Mesenchymal stem cell (in vitro differentiated cells and primary cell): ENCODE measurements at regions not wholly inside any gene's neighbourhood (a gene's known extent, or its start where the extent isn't known, plus 50 kb on each side); places are given as distances from the start of the nearest gene placed in this dataset.

ENCODE experiments used
- DNase-seq: peaks from one replicate; pipeline ENCODE4 v3.0.0-alpha.2; 2013
- H2AFZ ChIP-seq: one replicate; pipeline ENCODE4 v1.6.1; 2013; ENCODE audit warnings: low read depth, mild to moderate bottlenecking, control low read depth, inconsistent platforms, low read length, moderate library complexity
- H2AK5ac ChIP-seq: 2 replicates; pipeline ENCODE4 v1.6.1; 2013; ENCODE audit warnings: low read length, moderate library complexity, mild to moderate bottlenecking, inconsistent platforms; ENCODE audit not compliant: severe bottlenecking
- H2BK120ac ChIP-seq: one replicate; pipeline ENCODE4 v1.6.1; 2013; ENCODE audit warnings: low read depth, mild to moderate bottlenecking, inconsistent platforms, low read length, moderate library complexity
- H2BK12ac ChIP-seq, 2 experiments: one replicate each; pipeline ENCODE4 v1.6.1; 2013; ENCODE audit warnings: inconsistent platforms in 2 of 2, low read length in 2 of 2, mild to moderate bottlenecking in 2 of 2, moderate library complexity in 2 of 2, control low read depth in 1 of 2
- H2BK15ac ChIP-seq: one replicate; pipeline ENCODE4 v1.6.1; 2013; ENCODE audit warnings: mild to moderate bottlenecking, low read depth, inconsistent platforms; ENCODE audit not compliant: poor library complexity, severe bottlenecking
- H2BK5ac ChIP-seq: 2 replicates; pipeline ENCODE4 v1.6.1; 2013; ENCODE audit warnings: low read depth, mild to moderate bottlenecking, low read length, control low read depth, inconsistent platforms; ENCODE audit not compliant: poor library complexity, severe bottlenecking
- H3K14ac ChIP-seq, 2 experiments: one replicate each; pipeline ENCODE4 v1.6.1; 2013; ENCODE audit warnings: inconsistent platforms in 2 of 2, low read length in 2 of 2, control low read depth in 1 of 2, mild to moderate bottlenecking in 1 of 2, moderate library complexity in 1 of 2
- H3K18ac ChIP-seq, 2 experiments: one replicate each; pipeline ENCODE4 v1.6.1; 2013; ENCODE audit warnings: inconsistent platforms in 2 of 2, low read length in 2 of 2, control low read depth in 1 of 2, low read depth in 1 of 2, mild to moderate bottlenecking in 1 of 2
- H3K23ac ChIP-seq, 2 experiments: one replicate each; pipeline ENCODE4 v1.6.1; 2013; ENCODE audit warnings: inconsistent platforms in 2 of 2, low read length in 2 of 2, mild to moderate bottlenecking in 2 of 2, moderate library complexity in 2 of 2, control low read depth in 1 of 2
- H3K27ac ChIP-seq: 2 replicates; pipeline ENCODE4 v1.5.1; 2013; ENCODE audit warnings: mild to moderate bottlenecking, moderate library complexity, low read length, control low read depth, inconsistent platforms; ENCODE audit not compliant: poor library complexity, severe bottlenecking
- H3K27me3 ChIP-seq, 2 experiments: 2 replicates each; pipeline versions ENCODE4 v1.6.1 to v1.7.0; 2013; ENCODE audit warnings: low read length in 2 of 2, mild to moderate bottlenecking in 2 of 2, moderate library complexity in 2 of 2, control low read depth in 1 of 2, inconsistent platforms in 1 of 2; ENCODE audit not compliant: control insufficient read depth in 1 of 2, insufficient read depth in 1 of 2
- H3K36me3 ChIP-seq, 2 experiments: 2 replicates each; pipeline versions ENCODE4 v1.6.1 to v1.7.0; 2013; ENCODE audit warnings: low read length in 2 of 2, control low read depth in 1 of 2, inconsistent platforms in 1 of 2, low read depth in 1 of 2, mild to moderate bottlenecking in 1 of 2; ENCODE audit not compliant: insufficient read depth in 2 of 2, control insufficient read depth in 1 of 2
- H3K4ac ChIP-seq, 2 experiments: one replicate each; pipeline ENCODE4 v1.6.1; 2013; ENCODE audit warnings: inconsistent platforms in 2 of 2, low read length in 2 of 2, mild to moderate bottlenecking in 2 of 2, moderate library complexity in 2 of 2, control low read depth in 1 of 2, low read depth in 1 of 2
- H3K4me1 ChIP-seq: 2 replicates; pipeline ENCODE4 v1.6.1; 2013; ENCODE audit warnings: low read depth, low read length, control low read depth; ENCODE audit not compliant: control insufficient read depth, insufficient read depth
- H3K4me2 ChIP-seq: 2 replicates; pipeline ENCODE4 v1.6.1; 2013; ENCODE audit warnings: low read length, mild to moderate bottlenecking, inconsistent platforms; ENCODE audit not compliant: poor library complexity, severe bottlenecking
- H3K4me3 ChIP-seq, 2 experiments: 2 replicates each; pipeline versions ENCODE4 v1.5.1 to v1.7.0; 2013; ENCODE audit warnings: low read length in 2 of 2, mild to moderate bottlenecking in 2 of 2, control low read depth in 1 of 2, low read depth in 1 of 2; ENCODE audit not compliant: insufficient read depth in 1 of 2
- H3K79me1 ChIP-seq: replicated peaks from 2 replicates; pipeline ENCODE4 v1.6.1; 2013; ENCODE audit warnings: mild to moderate bottlenecking, control low read depth, low read length, inconsistent platforms; ENCODE audit not compliant: poor library complexity, severe bottlenecking
- H3K9ac ChIP-seq: 2 replicates; pipeline ENCODE4 v1.7.0; 2013; ENCODE audit warnings: mild to moderate bottlenecking, low read length, moderate library complexity
- H3K9me3 ChIP-seq: 2 replicates; pipeline ENCODE4 v1.7.0; 2013; ENCODE audit warnings: mild to moderate bottlenecking, low read length; ENCODE audit not compliant: control insufficient read depth
- H4K8ac ChIP-seq: one replicate; pipeline ENCODE4 v1.6.1; 2013; ENCODE audit warnings: inconsistent platforms, mild to moderate bottlenecking, low read length, moderate library complexity
- H4K91ac ChIP-seq: one replicate; pipeline ENCODE4 v1.6.1; 2013; ENCODE audit warnings: mild to moderate bottlenecking, low read length, inconsistent platforms
- WGBS: methylation state at CpG from one replicate; pipeline ENCODE4 v1.1.7; 2013; ENCODE audit warnings: mixed read lengths; 5-methylcytosine and 5-hydroxymethylcytosine counted together

- no peak overlapping the region for H3K23ac ChIP-seq
- no peaks in the 10 kb centered on the region for H3K36me3 ChIP-seq
- H2BK15ac ChIP-seq, result no peak overlapping the region
- no peak overlapping the region for H2BK5ac ChIP-seq
- H3K4me1 ChIP-seq, result no peaks in the 10 kb centered on the region
- H3K4ac ChIP-seq, result no peak overlapping the region
- no peak overlapping the region for H3K9ac ChIP-seq
- H3K18ac ChIP-seq, result no peak overlapping the region
- no peak overlapping the region for H3K27ac ChIP-seq
- H3K79me1 ChIP-seq, result no peaks in the 10 kb centered on the region
- H2BK120ac ChIP-seq, result no peak overlapping the region
- no peak overlapping the region for H3K4me3 ChIP-seq
- H2BK12ac ChIP-seq, result no peak overlapping the region
- H3K4me2 ChIP-seq, result no peak overlapping the region
- no peak overlapping the region for H4K8ac ChIP-seq
- H2AK5ac ChIP-seq, result no peak overlapping the region
- H3K14ac ChIP-seq, result no peak overlapping the region
- H4K91ac ChIP-seq, result no peak overlapping the region
- H2AFZ ChIP-seq, result no peak overlapping the region
- H3K9me3 ChIP-seq, result no peaks in the 10 kb centered on the region
- H3K27me3 ChIP-seq, result no peaks in the 10 kb centered on the region
- DNase-seq, result peak; percentile 36
Measured at GRCh38 chr1:96536581-96536980, 185.0 kb upstream of the PTBP2 start.

- peak; percentile 88 for DNase-seq
- no peak overlapping the region for H3K4ac ChIP-seq
- H3K14ac ChIP-seq, result no peak overlapping the region
- no peaks in the 10 kb centered on the region for H3K27me3 ChIP-seq
- H3K9me3 ChIP-seq, result no peaks in the 10 kb centered on the region
- H3K4me2 ChIP-seq, result no peak overlapping the region
- no peak overlapping the region for H2BK5ac ChIP-seq
- no peaks in the 10 kb centered on the region for H3K36me3 ChIP-seq
- peak overlapping the region; percentile 91 for H3K9ac ChIP-seq
- H3K4me1 ChIP-seq, result no peaks in the 10 kb centered on the region
- H2BK12ac ChIP-seq, result peak overlapping the region in 1 of 2 experiments; percentile 23
- no peak overlapping the region for H3K23ac ChIP-seq
- 50% methylated on average over 3 of the region's 4 CpGs for WGBS
- H3K18ac ChIP-seq, result peak overlapping the region in 1 of 2 experiments; percentile 82
- peak overlapping the region in 1 of 2 experiments; percentile 23 for H3K4me3 ChIP-seq
- no peak overlapping the region for H2AFZ ChIP-seq
- no peak overlapping the region for H2AK5ac ChIP-seq
- H2BK120ac ChIP-seq, result peak overlapping the region; percentile 24
- no peak overlapping the region for H2BK15ac ChIP-seq
- H3K79me1 ChIP-seq, result no peaks in the 10 kb centered on the region
- H4K91ac ChIP-seq, result no peak overlapping the region
- H3K27ac ChIP-seq, result peak overlapping the region; percentile 26
- H4K8ac ChIP-seq, result peak overlapping the region; percentile 35
Measured at GRCh38 chr1:96538111-96538641, 183.4 kb upstream of the PTBP2 start.

GRCh38 chr1:96538883-96539282 lies 182.7 kb upstream of the PTBP2 start:
- H3K27ac ChIP-seq, result no peak overlapping the region
- peak overlapping the region; percentile 91 for H3K9ac ChIP-seq

GRCh38 chr1:96541491-96541890 lies 180.1 kb upstream of the PTBP2 start:
- H3K9ac ChIP-seq, result no peak overlapping the region
- H4K91ac ChIP-seq, result no peak overlapping the region
- H2BK120ac ChIP-seq, result no peak overlapping the region
- H3K18ac ChIP-seq, result no peak overlapping the region
- no peaks in the 10 kb centered on the region for H3K4me1 ChIP-seq
- no peak overlapping the region for H3K4me2 ChIP-seq
- H3K14ac ChIP-seq, result no peak overlapping the region
- no peak overlapping the region for H3K4me3 ChIP-seq
- no peaks in the 10 kb centered on the region for H3K27me3 ChIP-seq
- H3K4ac ChIP-seq, result no peak overlapping the region
- no peaks in the 10 kb centered on the region for H3K9me3 ChIP-seq
- no peak overlapping the region for H2AFZ ChIP-seq
- H2BK15ac ChIP-seq, result no peak overlapping the region
- H3K79me1 ChIP-seq, result no peaks in the 10 kb centered on the region
- H2BK5ac ChIP-seq, result no peak overlapping the region
- H2BK12ac ChIP-seq, result no peak overlapping the region
- H4K8ac ChIP-seq, result no peak overlapping the region
- DNase-seq, result no peak
- H2AK5ac ChIP-seq, result no peak overlapping the region
- H3K23ac ChIP-seq, result no peak overlapping the region
- no peaks in the 10 kb centered on the region for H3K36me3 ChIP-seq
- WGBS, result 71% methylated on average over 2 of the region's 2 CpGs
- H3K27ac ChIP-seq, result no peak overlapping the region

More at GRCh38 chr1:96538883-96539282, 182.7 kb upstream of the PTBP2 start:
- no peak overlapping the region for H2AK5ac ChIP-seq
- no peak overlapping the region for H4K91ac ChIP-seq
- no peak overlapping the region for H3K4ac ChIP-seq
- H2BK12ac ChIP-seq, result no peak overlapping the region
- no peak overlapping the region for H3K4me2 ChIP-seq
- DNase-seq, result peak; percentile 90
- H3K9me3 ChIP-seq, result no peaks in the 10 kb centered on the region
- WGBS, result 51% methylated on average over 5 of the region's 5 CpGs
- no peak overlapping the region for H3K14ac ChIP-seq
- H2AFZ ChIP-seq, result no peak overlapping the region
- H2BK5ac ChIP-seq, result no peak overlapping the region
- H3K23ac ChIP-seq, result no peak overlapping the region
- no peaks in the 10 kb centered on the region for H3K36me3 ChIP-seq
- H3K18ac ChIP-seq, result no peak overlapping the region
- H2BK120ac ChIP-seq, result no peak overlapping the region
- no peak overlapping the region for H2BK15ac ChIP-seq
- H3K79me1 ChIP-seq, result no peaks in the 10 kb centered on the region
- no peak overlapping the region for H4K8ac ChIP-seq
- no peaks in the 10 kb centered on the region for H3K27me3 ChIP-seq
- H3K4me3 ChIP-seq, result peak overlapping the region in 1 of 2 experiments; percentile 23
- H3K4me1 ChIP-seq, result no peaks in the 10 kb centered on the region
